TTC549 (cell line): ENCODE measurements at regions not wholly inside any gene's neighbourhood (a gene's known extent, or its start where the extent isn't known, plus 50 kb on each side); places are given as distances from the start of the nearest gene placed in this dataset.
"Not testable (repeated sequence)": the region's sequence is repeated elsewhere in the genome, so short reads cannot be mapped to it uniquely, and the experiment has no call there.

ENCODE experiments used
- FAIRE-seq: peaks from 2 replicates; lab custom pipeline; 2012; peaks lifted over from hg19 to GRCh38; lab: Jason Lieb, UNC

DNA sequence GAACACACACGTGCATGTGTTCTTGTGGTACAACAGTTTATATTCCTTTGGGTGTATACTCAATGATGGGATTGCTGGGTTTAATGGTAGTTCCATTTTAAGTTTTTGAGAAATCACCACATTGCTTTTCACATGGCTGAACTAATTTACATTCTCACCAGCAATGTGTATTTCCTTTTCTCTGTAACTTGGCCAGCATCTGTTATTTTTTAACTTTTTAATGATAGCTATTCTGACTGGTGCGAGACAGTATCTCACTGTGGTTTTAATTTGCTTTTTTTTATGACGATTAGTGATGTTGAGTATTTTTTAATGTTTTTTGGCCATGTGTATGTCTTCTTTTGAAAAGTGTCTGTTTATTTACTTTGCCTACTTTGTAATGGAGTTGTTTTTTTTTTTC is 256.6 kb downstream of the ZWINT start:
- FAIRE-seq = no peak

DNA sequence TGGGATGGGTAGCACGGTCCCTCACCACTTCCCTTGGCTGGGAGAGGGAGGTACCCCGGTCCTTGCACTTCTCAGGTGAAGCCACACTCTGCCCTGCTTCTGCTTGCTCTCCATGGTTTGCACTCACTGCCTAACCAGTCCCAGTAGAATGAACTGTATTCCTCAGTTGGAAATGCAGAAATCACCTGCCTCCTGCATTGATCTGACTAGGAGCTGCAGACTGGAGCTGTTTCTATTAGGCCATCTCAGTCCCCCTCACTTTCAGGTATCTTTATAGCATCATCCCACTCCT is 264.9 kb downstream of the ZWINT start:
- FAIRE-seq = no peak

DNA sequence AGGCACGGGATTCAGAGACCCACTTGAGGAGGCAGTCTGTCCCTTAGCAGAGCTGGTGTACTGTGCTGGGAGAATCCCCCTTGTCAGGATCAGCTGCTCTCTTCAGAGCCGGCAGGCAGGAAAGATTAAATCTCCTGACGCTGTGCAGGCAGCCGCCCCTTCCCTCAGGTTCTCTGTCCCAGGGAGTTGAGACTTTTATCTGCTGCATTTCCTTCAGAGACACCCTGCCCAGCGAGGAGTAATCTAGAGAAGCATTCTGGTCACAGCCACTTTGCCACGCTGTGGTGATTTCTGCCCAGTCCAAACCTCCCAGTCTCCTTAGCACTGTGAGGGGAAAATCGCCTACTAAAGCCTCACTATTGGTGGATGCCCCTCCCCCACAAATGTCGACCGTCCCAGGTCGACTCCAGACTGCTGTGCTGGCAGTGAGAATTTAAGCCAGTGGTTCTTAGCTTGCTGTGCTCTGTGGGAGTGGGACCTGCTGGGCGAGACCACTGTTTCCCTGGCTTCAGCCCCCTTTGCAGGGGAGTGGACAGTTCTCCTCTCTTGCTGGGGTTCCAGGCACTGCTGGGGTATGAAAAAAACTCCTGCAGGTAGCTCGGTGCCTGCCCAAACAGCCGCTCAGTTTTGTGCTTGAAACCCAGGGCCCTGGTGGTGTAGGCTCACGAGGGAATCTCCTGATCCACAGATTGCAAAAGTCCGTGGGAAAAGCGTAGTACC is 265.4 kb downstream of the ZWINT start:
- FAIRE-seq = no peak

DNA sequence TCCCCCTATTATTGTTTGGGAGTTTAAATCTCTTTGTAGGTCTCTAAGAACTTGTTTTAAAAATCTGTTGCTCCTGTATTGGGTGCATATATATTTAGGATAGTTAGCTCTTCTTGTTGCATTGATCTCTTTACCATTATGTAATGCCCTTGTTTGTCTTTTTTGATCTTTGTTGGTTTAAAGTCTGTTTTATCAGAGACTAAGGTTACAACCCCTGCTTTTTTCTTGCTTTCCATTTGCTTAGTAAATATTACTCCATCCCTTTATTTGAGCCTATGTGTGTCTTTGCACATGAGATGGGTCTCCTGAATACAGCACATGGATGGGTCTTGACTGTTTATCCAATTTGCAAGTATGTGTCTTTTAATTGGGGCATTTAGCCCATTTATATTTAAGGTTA is 267.4 kb downstream of the ZWINT start:
- FAIRE-seq = not testable (repeated sequence)

DNA sequence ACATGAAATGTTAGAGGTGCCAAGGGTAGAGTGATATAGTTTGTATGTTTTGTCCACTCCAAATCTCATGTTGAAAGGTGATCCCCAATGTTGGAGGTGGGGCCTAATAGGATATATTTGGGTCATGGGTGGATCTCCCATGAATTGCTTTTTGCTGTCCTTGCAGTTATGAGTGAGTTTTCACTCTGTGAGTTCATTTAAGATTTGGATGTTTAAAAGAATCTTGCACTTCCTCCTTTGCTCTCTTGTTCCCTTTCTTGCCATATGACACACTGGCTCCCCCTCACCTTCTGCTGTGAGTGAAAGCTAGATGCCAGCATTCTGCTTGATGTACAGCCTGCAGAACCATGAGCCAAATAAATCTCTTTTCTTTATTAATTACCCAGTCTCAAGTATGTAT is 269.2 kb downstream of the ZWINT start:
- FAIRE-seq = no peak

DNA sequence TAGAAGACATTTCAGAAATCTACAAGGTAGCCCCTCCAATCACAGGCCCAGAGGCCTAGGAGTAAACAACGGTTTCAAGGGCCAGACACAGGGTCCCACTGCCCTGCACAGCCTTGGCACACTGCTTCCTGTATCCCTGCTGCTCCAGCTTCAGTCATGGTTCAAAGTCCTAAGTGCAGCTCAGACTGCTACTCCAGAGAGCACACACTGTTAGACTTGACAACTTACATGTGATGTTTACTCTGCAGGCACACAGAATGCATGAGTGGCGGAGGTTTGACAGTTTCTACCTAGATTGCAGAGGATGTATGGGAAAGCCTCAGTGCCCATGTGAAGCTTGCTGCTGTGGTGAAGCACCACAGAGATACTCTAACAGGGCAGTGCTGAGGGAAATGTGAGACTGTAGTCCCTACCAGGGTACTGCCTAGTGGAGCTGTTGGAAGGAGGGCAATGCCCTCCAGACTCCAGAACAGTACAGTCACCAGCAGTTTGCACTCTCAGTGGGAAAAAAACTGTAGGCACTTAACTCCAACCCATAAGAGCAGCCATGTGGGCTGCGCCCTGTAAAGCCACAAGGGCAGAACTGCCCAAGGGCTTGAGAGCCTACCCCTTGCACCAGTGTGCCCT is 270.0 kb downstream of the ZWINT start:
- FAIRE-seq = no peak

DNA sequence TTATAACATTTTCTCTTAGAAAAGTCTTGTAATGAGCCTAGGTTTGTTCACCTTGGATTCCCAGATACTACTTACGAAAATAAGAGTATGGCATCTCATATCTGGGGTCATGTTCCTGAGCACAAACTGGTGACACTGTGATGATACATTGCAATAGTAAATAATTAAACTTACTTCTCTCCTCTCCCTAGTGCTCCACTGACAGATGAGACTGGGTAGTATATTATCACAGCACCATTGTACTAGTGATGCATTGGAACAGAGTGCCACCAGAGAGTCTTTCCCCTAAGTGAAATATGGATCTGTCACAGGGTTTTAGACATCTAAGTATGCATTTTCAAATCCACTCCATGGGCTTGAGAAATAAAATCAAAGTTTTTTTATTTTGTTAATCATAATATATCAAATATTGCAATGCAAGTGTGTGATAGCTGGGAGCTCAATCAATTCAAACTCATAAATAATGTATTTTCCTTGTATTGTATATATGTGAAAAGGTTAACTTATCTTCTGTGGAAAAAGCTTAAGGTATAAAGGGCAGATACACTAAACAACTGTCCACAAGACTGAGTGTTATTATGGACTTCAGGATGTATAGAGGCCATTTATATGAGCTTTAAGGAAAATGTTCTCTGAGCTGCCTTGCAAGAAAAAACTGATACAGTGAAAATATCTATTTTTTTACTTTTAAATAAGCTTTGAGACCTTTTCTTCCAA is 275.5 kb downstream of the ZWINT start:
- no peak for FAIRE-seq

DNA sequence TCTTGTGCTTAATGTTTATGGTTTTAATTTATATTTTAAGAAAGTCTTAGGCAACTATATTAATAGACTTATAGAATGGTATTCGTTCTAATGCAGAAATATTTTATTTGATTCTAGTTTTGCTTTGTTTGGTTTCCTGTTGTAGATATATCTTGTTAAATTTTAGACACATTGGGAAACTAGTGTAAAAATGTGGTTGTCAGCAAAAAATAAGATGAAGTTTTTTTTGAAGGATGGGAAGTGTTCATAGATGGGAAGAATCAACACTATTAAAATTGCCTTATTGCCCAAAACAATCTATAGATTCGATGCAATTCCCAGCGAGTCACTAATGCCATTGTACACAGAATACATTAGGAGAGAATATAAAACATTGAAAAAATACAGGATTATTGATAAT is 278.9 kb downstream of the ZWINT start:
- no peak for FAIRE-seq

DNA sequence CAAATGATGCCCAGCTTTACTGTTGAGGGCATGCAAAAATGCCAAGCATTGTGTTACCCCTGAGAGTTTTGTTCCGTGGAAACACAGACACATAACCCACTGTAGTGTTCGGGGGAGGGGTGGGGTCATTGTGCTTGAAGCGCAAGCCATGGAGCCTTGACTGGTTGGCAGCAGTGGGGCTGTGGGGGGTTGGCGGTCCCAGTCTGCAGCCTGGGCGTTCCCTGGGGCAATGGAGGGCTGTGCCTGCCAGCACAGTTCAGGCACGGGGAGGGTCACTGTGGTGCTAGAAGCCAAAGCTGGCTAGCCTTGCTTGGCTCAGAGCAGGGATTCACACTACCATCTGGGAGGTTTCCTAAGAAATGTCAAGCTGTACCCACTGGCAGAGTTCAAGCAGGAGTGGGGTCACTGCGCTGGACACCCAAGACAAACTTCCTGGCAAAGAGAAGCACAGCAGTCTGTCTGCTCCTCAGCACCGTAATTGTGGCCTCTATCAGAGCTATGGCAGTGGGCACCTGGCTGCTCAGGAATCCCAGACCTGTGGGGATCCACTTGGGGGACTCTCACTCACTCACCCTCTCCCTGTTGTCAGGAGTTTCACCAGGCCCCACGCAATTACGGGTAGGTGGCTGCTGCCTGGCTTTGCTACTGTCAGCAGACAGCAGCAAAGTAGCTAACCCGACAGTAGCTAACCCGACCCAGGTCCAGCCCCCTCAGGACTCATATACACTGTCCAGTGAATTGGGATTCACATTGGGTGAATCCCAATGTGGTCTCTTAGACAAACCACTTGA is 292.4 kb downstream of the ZWINT start:
- FAIRE-seq = no peak

DNA sequence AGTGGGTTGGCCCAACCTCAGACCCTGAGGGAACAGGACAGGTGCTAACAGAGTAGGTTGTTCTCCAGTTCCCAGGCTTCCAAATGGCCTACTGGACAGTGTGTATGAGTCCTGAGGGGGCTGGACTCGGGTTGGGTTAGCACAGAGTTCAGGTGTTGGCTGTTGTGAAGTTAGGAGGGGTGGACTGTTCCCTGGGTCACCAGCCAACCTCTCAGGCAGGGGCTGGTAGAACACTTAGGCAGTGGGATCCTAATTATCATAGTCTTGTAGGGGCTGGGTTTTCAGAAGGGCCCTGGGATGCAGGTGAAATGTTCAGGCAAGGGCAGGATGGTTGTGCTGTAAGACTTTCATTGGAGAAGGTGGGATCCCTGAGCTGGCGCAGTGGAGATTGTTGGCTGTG is 293.0 kb downstream of the ZWINT start:
- no peak for FAIRE-seq

DNA sequence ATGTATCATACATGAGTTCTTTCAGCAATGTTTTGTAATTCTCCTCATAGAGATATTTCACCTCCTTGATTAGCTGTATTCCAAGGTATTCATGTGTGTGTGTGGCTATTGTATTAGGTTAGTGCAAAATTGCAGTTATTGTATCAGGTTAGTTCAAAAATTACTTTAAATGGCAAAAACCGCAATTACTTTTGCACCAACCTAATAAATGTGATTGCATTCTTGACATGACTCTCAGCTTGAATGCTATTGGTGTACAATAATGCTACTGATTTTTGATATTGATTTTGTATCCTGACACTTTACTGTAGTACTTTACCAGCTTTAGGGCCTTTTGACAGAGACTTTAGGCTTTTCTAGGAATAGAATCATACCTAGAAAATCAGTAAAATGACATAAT is 297.4 kb downstream of the ZWINT start:
- no peak for FAIRE-seq

DNA sequence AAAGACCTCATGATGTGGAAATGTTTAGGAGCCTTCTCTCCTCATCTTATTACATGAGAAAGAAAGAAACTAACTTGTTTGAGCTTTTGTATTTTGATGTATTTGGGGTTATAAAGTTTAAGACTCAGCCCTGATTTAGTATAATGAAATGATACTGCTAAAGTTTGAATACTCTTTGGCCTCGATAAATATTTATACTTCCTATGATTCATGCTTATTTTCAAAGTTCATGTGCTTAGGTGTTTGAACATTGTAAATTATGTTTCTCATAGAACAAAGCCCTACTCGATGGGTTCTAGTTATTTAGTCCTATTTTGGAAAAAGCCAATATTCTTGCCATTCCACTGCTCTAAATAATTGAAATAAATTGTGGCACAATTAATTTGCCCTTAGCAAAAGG is 303.2 kb downstream of the ZWINT start:
- FAIRE-seq = no peak

DNA sequence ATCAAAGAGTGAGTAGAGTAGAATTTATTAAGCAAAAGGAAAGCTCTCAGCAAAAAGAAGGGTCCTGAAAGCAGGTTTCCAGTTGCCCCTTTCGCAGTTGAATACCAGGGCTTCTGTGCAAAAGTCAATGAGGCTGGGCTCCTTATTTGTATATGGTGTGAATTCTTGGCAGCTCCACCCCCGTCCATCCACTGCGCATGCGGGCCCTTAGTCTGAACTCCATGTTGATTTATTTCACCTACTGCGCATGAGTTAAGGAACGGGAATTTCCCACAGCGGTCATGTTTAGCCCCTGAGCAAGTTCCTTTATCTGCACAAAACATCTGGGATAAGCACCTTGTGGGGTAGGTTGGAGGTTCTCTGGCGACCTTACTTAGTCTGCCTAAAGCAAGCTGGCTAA is 325.6 kb downstream of the ZWINT start:
- FAIRE-seq = no peak

DNA sequence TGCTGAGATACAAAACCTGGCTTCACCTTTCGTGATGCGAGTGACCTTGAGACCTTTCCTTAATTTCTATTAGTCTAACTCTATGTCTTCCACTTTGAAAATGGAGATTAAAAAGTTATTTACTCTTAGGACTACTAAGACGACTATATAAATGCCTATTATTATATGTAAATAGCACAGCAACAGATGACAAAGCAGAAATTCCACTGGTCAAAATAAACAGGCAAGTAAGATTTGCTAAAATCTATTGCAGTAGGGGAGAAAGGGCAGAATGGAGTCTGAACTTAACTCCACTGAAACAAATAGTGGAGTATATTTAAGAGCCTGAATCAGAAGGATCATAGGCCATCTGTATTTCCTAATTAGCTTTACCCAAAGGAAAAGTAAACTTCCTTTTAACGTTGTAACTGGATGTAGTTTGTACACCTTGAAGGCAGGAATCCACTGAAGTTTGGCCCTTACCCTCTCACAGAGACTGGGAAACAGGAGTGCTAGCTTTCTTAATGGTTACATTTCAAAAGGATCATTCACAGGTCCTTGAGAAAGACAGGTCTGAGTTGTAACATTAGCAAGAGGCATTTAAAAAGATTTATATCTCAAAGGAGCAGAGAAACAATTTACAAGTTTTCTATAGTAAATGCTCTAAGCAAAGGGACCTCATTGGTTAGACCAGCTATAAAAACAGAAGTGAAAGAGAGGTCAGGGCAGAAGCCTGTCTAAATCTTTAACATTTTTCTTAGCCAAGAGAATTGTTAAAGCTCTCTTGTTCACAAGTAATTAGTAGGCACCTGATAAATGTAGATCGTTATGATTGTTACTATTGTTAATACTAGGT is 332.5 kb downstream of the ZWINT start:
- no peak for FAIRE-seq

DNA sequence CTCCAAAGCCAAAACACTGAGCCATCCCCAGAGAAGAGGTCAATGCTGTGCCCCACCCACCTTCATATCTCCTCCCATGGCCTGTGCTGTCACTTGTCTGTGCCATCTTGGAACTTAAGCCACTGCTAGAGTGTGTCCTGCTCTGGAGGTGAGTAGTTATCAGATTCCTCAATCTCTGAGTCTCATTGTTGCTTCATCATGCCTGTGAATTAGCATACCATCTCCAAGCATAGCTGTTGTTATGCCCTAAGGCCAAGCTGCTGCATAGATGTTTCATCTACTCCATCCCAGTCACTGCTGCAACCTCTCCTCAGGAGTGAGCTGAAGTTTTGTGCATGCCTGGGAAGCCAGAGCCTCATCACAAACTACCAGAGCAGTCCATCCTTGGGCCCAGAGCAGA is 349.0 kb downstream of the ZWINT start:
- no peak for FAIRE-seq

DNA sequence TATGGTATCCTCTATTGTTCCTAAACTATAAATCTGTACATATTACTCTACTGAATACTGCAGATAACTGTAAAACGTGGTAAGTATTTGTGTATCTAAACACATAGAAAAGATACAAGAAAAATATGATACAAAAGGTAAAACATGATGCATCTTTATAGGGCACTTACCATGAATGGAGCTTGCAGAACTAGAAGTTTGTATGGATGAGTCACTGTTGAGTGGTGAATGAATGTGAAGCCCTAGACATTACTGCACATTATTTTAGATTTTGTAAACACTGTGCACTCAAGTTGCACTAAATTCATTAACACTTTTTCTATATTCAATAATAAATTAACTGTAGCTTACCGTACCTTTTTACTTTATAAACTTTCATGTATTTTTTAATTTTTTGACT is 357.5 kb downstream of the ZWINT start:
- no peak for FAIRE-seq

DNA sequence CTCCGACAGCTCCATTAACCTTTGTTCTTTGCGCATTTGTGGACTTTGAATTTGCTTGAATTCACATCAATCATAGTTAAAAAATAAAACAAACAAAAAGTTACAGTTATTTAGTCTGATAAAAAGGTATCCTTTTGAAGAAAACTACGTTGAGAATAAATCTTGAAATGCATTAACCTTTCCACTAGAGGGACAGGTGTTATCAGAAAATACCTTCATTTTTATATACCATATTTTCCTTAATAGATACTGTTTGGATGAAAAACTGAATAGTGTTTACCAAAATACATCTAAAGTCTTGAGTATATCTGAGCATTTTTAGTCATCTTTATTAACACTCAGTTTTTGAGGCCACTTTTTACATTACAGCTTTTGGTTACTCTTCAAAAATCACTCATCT is 371.9 kb downstream of the ZWINT start:
- FAIRE-seq = no peak

DNA sequence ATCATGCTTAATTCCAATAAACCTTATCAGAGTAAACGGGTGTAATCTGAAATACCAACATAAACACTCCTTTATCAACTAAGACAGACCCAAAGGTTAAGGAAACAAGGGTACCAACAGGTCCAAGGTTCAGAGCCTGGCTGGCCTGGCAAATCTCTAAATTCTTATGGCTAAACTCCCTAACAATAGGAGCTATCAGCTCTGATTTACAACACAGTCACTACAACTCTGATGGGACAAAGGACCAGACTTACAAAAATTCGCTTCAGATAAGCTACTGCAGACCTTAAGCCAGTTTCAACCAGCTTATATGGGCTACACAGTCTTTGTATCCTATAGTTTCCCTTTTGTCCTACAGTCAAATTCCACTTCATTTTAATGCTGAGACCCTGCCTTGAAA is 381.9 kb downstream of the ZWINT start:
- no peak for FAIRE-seq

DNA sequence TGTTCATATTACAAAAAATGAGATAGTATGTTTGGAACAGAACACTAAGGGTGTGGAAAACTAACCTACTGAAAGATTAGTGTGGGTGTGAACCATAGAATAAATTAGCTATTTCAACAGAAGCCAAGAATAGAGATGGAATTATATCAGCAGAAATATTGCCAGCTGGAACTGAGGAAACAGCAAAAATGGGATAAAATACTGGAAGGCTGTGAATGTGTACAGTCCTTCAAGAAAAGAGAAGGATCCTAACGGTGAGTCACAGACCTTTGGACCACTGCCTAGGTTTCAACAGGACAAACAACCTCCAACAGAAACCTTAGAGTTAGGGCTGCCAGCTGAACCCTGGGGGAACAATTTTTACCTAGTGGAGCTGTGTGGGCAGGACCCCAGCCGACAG is 395.0 kb downstream of the ZWINT start:
- FAIRE-seq = no peak

DNA sequence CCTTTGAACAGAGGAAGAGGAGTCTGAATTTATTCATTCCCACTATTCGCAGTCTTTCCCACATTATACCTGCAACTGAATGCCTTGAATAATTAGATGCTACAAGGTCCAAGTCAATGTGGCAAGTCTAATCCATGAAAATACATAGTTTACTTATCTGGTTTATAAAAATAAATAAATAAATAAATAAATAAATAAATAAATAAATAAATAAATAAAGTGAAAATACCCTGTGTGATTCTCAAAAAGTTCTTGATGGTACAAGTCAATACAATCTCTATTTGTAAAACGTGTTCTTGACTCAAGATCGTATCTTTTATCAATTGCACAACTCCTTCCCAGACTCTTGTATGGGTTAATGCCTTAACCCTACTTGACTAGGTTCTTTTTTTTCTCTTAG is 417.7 kb downstream of the ZWINT start:
- no peak for FAIRE-seq

DNA sequence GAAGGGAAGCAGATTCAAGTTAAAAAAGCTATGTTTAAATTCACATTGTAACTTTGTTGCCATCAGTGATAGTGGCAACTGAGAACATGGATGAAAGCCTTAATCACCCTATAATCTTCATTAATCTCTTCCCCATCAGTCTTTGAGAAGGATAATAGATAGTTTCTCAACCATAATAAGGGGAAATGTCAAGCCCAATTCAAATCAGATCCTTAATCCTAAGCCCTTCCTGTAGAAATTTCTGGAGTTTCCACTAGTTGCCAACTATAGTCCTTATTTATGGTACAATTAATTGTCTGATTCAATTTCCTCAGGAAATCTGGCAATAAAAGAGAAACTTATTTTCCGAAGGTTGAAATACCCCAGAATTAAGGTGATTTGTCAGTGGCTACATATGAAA is 431.8 kb downstream of the ZWINT start:
- FAIRE-seq = no peak

DNA sequence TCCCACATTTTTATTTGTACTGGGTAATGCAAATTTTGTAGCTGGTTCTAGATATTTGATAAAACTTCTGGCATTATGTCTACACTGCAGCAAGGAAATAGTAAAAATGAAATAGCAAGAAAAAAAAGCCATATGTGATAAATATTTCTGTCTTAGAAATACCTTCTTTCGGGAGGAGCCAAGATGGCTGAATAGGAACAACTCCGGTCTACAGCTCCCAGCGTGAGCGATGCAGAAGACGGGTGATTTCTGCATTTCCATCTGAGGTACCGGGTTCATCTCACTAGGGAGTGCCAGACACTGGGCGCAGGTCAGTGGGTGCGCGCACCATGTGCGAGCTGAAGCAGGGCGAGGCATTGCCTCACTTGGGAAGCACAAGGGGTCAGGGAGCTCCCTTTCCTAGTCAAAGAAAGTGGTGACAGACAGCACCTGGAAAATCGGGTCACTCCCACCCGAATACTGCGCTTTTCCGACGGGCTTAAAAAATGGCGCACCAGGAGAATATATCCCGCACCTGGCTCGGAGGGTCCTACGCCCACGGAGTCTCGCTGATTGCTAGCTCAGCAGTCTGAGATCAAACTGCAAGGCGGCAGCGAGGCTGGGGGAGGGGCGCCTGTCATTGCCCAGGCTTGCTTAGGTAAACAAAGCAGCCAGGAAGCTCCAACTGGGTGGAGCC is 461.4 kb downstream of the ZWINT start:
- FAIRE-seq = not testable (repeated sequence)
